Osteocyte (in vitro differentiated cells): ENCODE measurements at regions not wholly inside any gene's neighbourhood (a gene's known extent, or its start where the extent isn't known, plus 50 kb on each side); places are given as distances from the start of the nearest gene placed in this dataset.

Experiments
- DNase-seq: peaks from one replicate; pipeline ENCODE4 v3.0.0; 2021; ENCODE audit warnings: mixed read lengths; ENCODE audit not compliant: unreplicated experiment; ENCODE audit errors: extremely low spot score
- H3K27ac Mint-ChIP-seq: one replicate; pipeline ENCODE4 v1.8.0; 2021; ENCODE audit warnings: mild to moderate bottlenecking, mixed read lengths; ENCODE audit not compliant: unreplicated experiment
- H3K27me3 Mint-ChIP-seq: one replicate; pipeline ENCODE4 v1.8.0; 2021; ENCODE audit warnings: mixed read lengths; ENCODE audit not compliant: unreplicated experiment
- H3K36me3 Mint-ChIP-seq: one replicate; pipeline ENCODE4 v1.8.0; 2021; ENCODE audit warnings: mixed read lengths; ENCODE audit not compliant: unreplicated experiment
- H3K4me1 Mint-ChIP-seq: one replicate; pipeline ENCODE4 v1.8.0; 2021; ENCODE audit warnings: mixed read lengths; ENCODE audit not compliant: unreplicated experiment
- H3K4me3 Mint-ChIP-seq: one replicate; pipeline ENCODE4 v1.8.0; 2021; ENCODE audit warnings: mild to moderate bottlenecking, moderate library complexity, mixed read lengths; ENCODE audit not compliant: unreplicated experiment
- H3K9me3 Mint-ChIP-seq: one replicate; pipeline ENCODE4 v1.8.0; 2021; ENCODE audit warnings: mixed read lengths; ENCODE audit not compliant: unreplicated experiment
- CTCF ChIP-seq: fragments of 200-600 bp; sonication (generic); IDR thresholded peaks from 2 replicates; pipeline ENCODE4 v1.5.0; 2021; ENCODE audit warnings: antibody characterized with exemption, mild to moderate bottlenecking, moderate library complexity

- no peak for DNase-seq
- Mint-ChIP-seq H3K27me3 (no peaks in the 10 kb centered on the region), H3K4me1 (no peaks in the 10 kb centered on the region), H3K9me3 (peaks cover 9% of the 10 kb centered on the region), H3K4me3 (no peak overlapping the region), H3K27ac (no peak overlapping the region), H3K36me3 (no peaks in the 10 kb centered on the region)
- no peak for TF ChIP-seq CTCF
Observed at GRCh38 chr13:47603365-47603764, 397.7 kb downstream of the SUCLA2 start.

GRCh38 chr13:47598340-47598911 is 402.6 kb downstream of the SUCLA2 start:
- Mint-ChIP-seq H3K27me3 (no peaks in the 10 kb centered on the region), H3K27ac (no peak overlapping the region), H3K4me1 (no peaks in the 10 kb centered on the region), H3K9me3 (peaks cover 8% of the 10 kb centered on the region), H3K36me3 (no peaks in the 10 kb centered on the region), H3K4me3 (no peak overlapping the region)
- no peak for DNase-seq
- peak; percentile 42 for TF ChIP-seq CTCF

GRCh38 chr13:47594833-47595232 is 406.2 kb downstream of the SUCLA2 start:
- DNase-seq = no peak
- H3K9me3 Mint-ChIP-seq = peaks cover 26% of the 10 kb centered on the region
- no peak for TF ChIP-seq CTCF
- no peak overlapping the region for H3K4me3 Mint-ChIP-seq
- no peak overlapping the region for H3K27ac Mint-ChIP-seq
- no peaks in the 10 kb centered on the region for H3K27me3 Mint-ChIP-seq
- H3K36me3 Mint-ChIP-seq = no peaks in the 10 kb centered on the region
- no peaks in the 10 kb centered on the region for H3K4me1 Mint-ChIP-seq

GRCh38 chr13:47592256-47592655 is 408.8 kb downstream of the SUCLA2 start:
- no peak for TF ChIP-seq CTCF
- DNase-seq = no peak
- Mint-ChIP-seq H3K36me3 (no peaks in the 10 kb centered on the region), H3K27ac (no peak overlapping the region), H3K4me3 (no peak overlapping the region), H3K4me1 (no peaks in the 10 kb centered on the region), H3K9me3 (peaks cover 35% of the 10 kb centered on the region), H3K27me3 (no peaks in the 10 kb centered on the region)

- Mint-ChIP-seq H3K9me3 (peaks cover 34% of the 10 kb centered on the region), H3K4me3 (no peak overlapping the region), H3K4me1 (no peaks in the 10 kb centered on the region), H3K27me3 (no peaks in the 10 kb centered on the region), H3K27ac (no peak overlapping the region), H3K36me3 (no peaks in the 10 kb centered on the region)
- DNase-seq = no peak
- no peak for TF ChIP-seq CTCF
Observed at GRCh38 chr13:47588676-47589075, 412.4 kb downstream of the SUCLA2 start.
